ENCODE measurements at regions not wholly inside any gene's neighbourhood (a gene's known extent, or its start where the extent isn't known, plus 50 kb on each side); places are given as distances from the start of the nearest gene placed in this dataset.

- no peaks in the 10 kb centered on the region for H3K9me3 ChIP-seq (ENCODE audit: insufficient read depth, low read length)
- DNase-seq (ENCODE audit: low read depth, low spot score), result no peak
- H3K4me3 ChIP-seq (ENCODE audit: insufficient read length, low read depth), result no peak overlapping the region
- TF ChIP-seq ZNF274 (IDR thresholded peaks at IDR 0.05; ENCODE audit: low read depth, low read length), result no peak
- TF ChIP-seq SUZ12 (IDR thresholded peaks at IDR 0.05; ENCODE audit: extremely low read depth, insufficient read depth, insufficient read length), result no peak
- no peak for TF ChIP-seq YY1 (IDR thresholded peaks at IDR 0.05; ENCODE audit: insufficient read depth, insufficient read length)
- no peaks in the 10 kb centered on the region for H3K36me3 ChIP-seq (ENCODE audit: insufficient read depth, insufficient read length, low read length)
- no peaks in the 10 kb centered on the region for H3K4me1 ChIP-seq (ENCODE audit: insufficient read depth, insufficient read length)
- H3K9ac ChIP-seq (ENCODE audit: insufficient read length, low read depth), result no peak overlapping the region
- H3K27me3 ChIP-seq (ENCODE audit: insufficient read depth, insufficient read length), result no peaks in the 10 kb centered on the region
Observed at GRCh38 chr5:118459490-118459889, 528.9 kb downstream of the DTWD2 start.

- no peak for TF ChIP-seq YY1 (IDR thresholded peaks at IDR 0.05; ENCODE audit: insufficient read depth, insufficient read length)
- no peak for TF ChIP-seq ZNF274 (IDR thresholded peaks at IDR 0.05; ENCODE audit: low read depth, low read length)
- no peak for TF ChIP-seq SUZ12 (IDR thresholded peaks at IDR 0.05; ENCODE audit: extremely low read depth, insufficient read depth, insufficient read length)
- Histone ChIP-seq H3K4me1 (ENCODE audit: insufficient read depth, insufficient read length) (no peaks in the 10 kb centered on the region), H3K9ac (ENCODE audit: insufficient read length, low read depth) (no peak overlapping the region)
Observed at GRCh38 chr5:118456085-118456484, 532.3 kb downstream of the DTWD2 start.

GRCh38 chr5:118451697-118452247 lies 536.6 kb downstream of the DTWD2 start:
- no peaks in the 10 kb centered on the region for H3K36me3 ChIP-seq (ENCODE audit: insufficient read depth, insufficient read length, low read length)
- H3K9ac ChIP-seq (ENCODE audit: insufficient read length, low read depth), result no peak overlapping the region
- no peaks in the 10 kb centered on the region for H3K27me3 ChIP-seq (ENCODE audit: insufficient read depth, insufficient read length)
- DNase-seq (ENCODE audit: low read depth, low spot score), result no peak
- H3K4me1 ChIP-seq (ENCODE audit: insufficient read depth, insufficient read length), result no peaks in the 10 kb centered on the region
- TF ChIP-seq ZNF274 (IDR thresholded peaks at IDR 0.05; ENCODE audit: low read depth, low read length), result no peak
- TF ChIP-seq SUZ12 (IDR thresholded peaks at IDR 0.05; ENCODE audit: extremely low read depth, insufficient read depth, insufficient read length), result no peak
- TF ChIP-seq YY1 (IDR thresholded peaks at IDR 0.05; ENCODE audit: insufficient read depth, insufficient read length), result no peak
- H3K9me3 ChIP-seq (ENCODE audit: insufficient read depth, low read length), result 0 out of 2 replicates have a peak, but pooled peaks cover 8% of the 10 kb centered on the region
- no peak overlapping the region for H3K4me3 ChIP-seq (ENCODE audit: insufficient read length, low read depth)

More at GRCh38 chr5:118456085-118456484, 532.3 kb downstream of the DTWD2 start:
- no peak overlapping the region for H3K4me3 ChIP-seq (ENCODE audit: insufficient read length, low read depth)
- H3K9me3 ChIP-seq (ENCODE audit: insufficient read depth, low read length), result 0 out of 2 replicates have a peak, but pooled peaks cover 8% of the 10 kb centered on the region
- no peak for DNase-seq (ENCODE audit: low read depth, low spot score)
- no peaks in the 10 kb centered on the region for H3K27me3 ChIP-seq (ENCODE audit: insufficient read depth, insufficient read length)
- no peaks in the 10 kb centered on the region for H3K36me3 ChIP-seq (ENCODE audit: insufficient read depth, insufficient read length, low read length)

GRCh38 chr5:118450554-118451332 lies 537.6 kb downstream of the DTWD2 start:
- H3K4me3 ChIP-seq (ENCODE audit: insufficient read length, low read depth), result no peak overlapping the region
- DNase-seq (ENCODE audit: low read depth, low spot score), result no peak
- TF ChIP-seq ZNF274 (IDR thresholded peaks at IDR 0.05; ENCODE audit: low read depth, low read length) (no peak), YY1 (IDR thresholded peaks at IDR 0.05; ENCODE audit: insufficient read depth, insufficient read length) (no peak), SUZ12 (IDR thresholded peaks at IDR 0.05; ENCODE audit: extremely low read depth, insufficient read depth, insufficient read length) (no peak)

GRCh38 chr5:118447350-118447749 lies 541.0 kb downstream of the DTWD2 start:
- H3K27me3 ChIP-seq (ENCODE audit: insufficient read depth, insufficient read length), result no peaks in the 10 kb centered on the region
- no peaks in the 10 kb centered on the region for H3K4me1 ChIP-seq (ENCODE audit: insufficient read depth, insufficient read length)
- H3K9me3 ChIP-seq (ENCODE audit: insufficient read depth, low read length), result 0 out of 2 replicates have a peak, but pooled peaks cover 8% of the 10 kb centered on the region
- no peaks in the 10 kb centered on the region for H3K36me3 ChIP-seq (ENCODE audit: insufficient read depth, insufficient read length, low read length)
- TF ChIP-seq SUZ12 (IDR thresholded peaks at IDR 0.05; ENCODE audit: extremely low read depth, insufficient read depth, insufficient read length) (no peak), ZNF274 (IDR thresholded peaks at IDR 0.05; ENCODE audit: low read depth, low read length) (no peak), YY1 (IDR thresholded peaks at IDR 0.05; ENCODE audit: insufficient read depth, insufficient read length) (no peak)
- DNase-seq (ENCODE audit: low read depth, low spot score), result no peak
- H3K9ac ChIP-seq (ENCODE audit: insufficient read length, low read depth), result no peak overlapping the region
- H3K4me3 ChIP-seq (ENCODE audit: insufficient read length, low read depth), result no peak overlapping the region

More at GRCh38 chr5:118450554-118451332, 537.6 kb downstream of the DTWD2 start:
- Histone ChIP-seq H3K36me3 (ENCODE audit: insufficient read depth, insufficient read length, low read length) (no peaks in the 10 kb centered on the region), H3K9me3 (ENCODE audit: insufficient read depth, low read length) (0 out of 2 replicates have a peak, but pooled peaks cover 8% of the 10 kb centered on the region), H3K27me3 (ENCODE audit: insufficient read depth, insufficient read length) (no peaks in the 10 kb centered on the region), H3K4me1 (ENCODE audit: insufficient read depth, insufficient read length) (no peaks in the 10 kb centered on the region), H3K9ac (ENCODE audit: insufficient read length, low read depth) (no peak overlapping the region)

GRCh38 chr5:118441956-118442355 lies 546.4 kb downstream of the DTWD2 start:
- H3K36me3 ChIP-seq (ENCODE audit: insufficient read depth, insufficient read length, low read length), result no peaks in the 10 kb centered on the region
- no peaks in the 10 kb centered on the region for H3K27me3 ChIP-seq (ENCODE audit: insufficient read depth, insufficient read length)
- no peaks in the 10 kb centered on the region for H3K4me1 ChIP-seq (ENCODE audit: insufficient read depth, insufficient read length)
- no peak overlapping the region for H3K9ac ChIP-seq (ENCODE audit: insufficient read length, low read depth)
- DNase-seq (ENCODE audit: low read depth, low spot score), result no peak
- H3K4me3 ChIP-seq (ENCODE audit: insufficient read length, low read depth), result no peak overlapping the region
- H3K9me3 ChIP-seq (ENCODE audit: insufficient read depth, low read length), result no peaks in the 10 kb centered on the region
- TF ChIP-seq ZNF274 (IDR thresholded peaks at IDR 0.05; ENCODE audit: low read depth, low read length), result no peak
- TF ChIP-seq SUZ12 (IDR thresholded peaks at IDR 0.05; ENCODE audit: extremely low read depth, insufficient read depth, insufficient read length), result no peak
- no peak for TF ChIP-seq YY1 (IDR thresholded peaks at IDR 0.05; ENCODE audit: insufficient read depth, insufficient read length)

- TF ChIP-seq ZNF274 (IDR thresholded peaks at IDR 0.05; ENCODE audit: low read depth, low read length) (no peak), SUZ12 (IDR thresholded peaks at IDR 0.05; ENCODE audit: extremely low read depth, insufficient read depth, insufficient read length) (no peak), YY1 (IDR thresholded peaks at IDR 0.05; ENCODE audit: insufficient read depth, insufficient read length) (no peak)
- no peak for DNase-seq (ENCODE audit: low read depth, low spot score)
- Histone ChIP-seq H3K36me3 (ENCODE audit: insufficient read depth, insufficient read length, low read length) (no peaks in the 10 kb centered on the region), H3K9me3 (ENCODE audit: insufficient read depth, low read length) (no peaks in the 10 kb centered on the region), H3K4me1 (ENCODE audit: insufficient read depth, insufficient read length) (no peaks in the 10 kb centered on the region), H3K27me3 (ENCODE audit: insufficient read depth, insufficient read length) (no peaks in the 10 kb centered on the region), H3K9ac (ENCODE audit: insufficient read length, low read depth) (no peak overlapping the region), H3K4me3 (ENCODE audit: insufficient read length, low read depth) (no peak overlapping the region)
Observed at GRCh38 chr5:118441034-118441433, 547.3 kb downstream of the DTWD2 start.

All from NT2/D1 (cell line).